Ovary (tissue), 3 donors: ENCODE measurements at regions not wholly inside any gene's neighbourhood (a gene's known extent, or its start where the extent isn't known, plus 50 kb on each side); places are given as distances from the start of the nearest gene placed in this dataset.

Source experiments
- POLR2A ChIP-seq: fragments of 450-650 bp; IDR thresholded peaks from one replicate; pipeline ENCODE4 v1.6.1; 2017; ENCODE audit warnings: antibody characterized with exemption, mild to moderate bottlenecking, moderate library complexity
- TF ChIP-seq, protein P1 (sequence below), 3 donors: fragments of 450-650 bp in 2 of 3; fragments of 200-600 bp in 1 of 3; IDR thresholded peaks; one replicate each; pipeline versions ENCODE4 v1.5.1 to v1.8.0; 2016 to 2022; ENCODE audit warnings: antibody characterized with exemption in 3 of 3, mild to moderate bottlenecking in 1 of 3
- donor health status: DM: no; HTN: no; CAD: no.

DNA sequence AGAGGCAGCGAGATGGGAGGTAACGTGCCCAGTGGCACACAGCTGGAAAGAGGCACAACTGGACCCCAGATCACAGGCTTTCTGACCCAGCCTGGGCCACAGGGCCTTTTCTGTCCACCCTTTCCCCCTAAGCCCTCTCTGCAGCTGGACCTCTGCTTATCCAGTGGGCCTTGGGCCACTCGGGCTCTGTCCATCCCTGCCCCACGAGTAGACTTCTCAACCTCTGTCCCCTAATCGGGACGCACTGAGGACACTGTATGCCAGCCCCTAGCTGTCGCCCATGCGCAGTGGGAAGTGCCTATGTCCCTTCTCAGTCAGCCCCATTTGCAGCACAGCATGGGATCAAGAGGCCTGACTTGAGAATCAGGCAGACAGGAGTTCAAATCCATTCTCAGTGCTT, 65.6 kb upstream of the NEURL1B start:
- TF ChIP-seq, protein P1, sequence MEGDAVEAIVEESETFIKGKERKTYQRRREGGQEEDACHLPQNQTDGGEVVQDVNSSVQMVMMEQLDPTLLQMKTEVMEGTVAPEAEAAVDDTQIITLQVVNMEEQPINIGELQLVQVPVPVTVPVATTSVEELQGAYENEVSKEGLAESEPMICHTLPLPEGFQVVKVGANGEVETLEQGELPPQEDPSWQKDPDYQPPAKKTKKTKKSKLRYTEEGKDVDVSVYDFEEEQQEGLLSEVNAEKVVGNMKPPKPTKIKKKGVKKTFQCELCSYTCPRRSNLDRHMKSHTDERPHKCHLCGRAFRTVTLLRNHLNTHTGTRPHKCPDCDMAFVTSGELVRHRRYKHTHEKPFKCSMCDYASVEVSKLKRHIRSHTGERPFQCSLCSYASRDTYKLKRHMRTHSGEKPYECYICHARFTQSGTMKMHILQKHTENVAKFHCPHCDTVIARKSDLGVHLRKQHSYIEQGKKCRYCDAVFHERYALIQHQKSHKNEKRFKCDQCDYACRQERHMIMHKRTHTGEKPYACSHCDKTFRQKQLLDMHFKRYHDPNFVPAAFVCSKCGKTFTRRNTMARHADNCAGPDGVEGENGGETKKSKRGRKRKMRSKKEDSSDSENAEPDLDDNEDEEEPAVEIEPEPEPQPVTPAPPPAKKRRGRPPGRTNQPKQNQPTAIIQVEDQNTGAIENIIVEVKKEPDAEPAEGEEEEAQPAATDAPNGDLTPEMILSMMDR (IDR thresholded peaks at IDR 0.05): no peak
- no peak for TF ChIP-seq POLR2A
